ENCODE measurements at regions not wholly inside any gene's neighbourhood (a gene's known extent, or its start where the extent isn't known, plus 50 kb on each side); places are given as distances from the start of the nearest gene placed in this dataset.

- no peak for DNase-seq (ENCODE audit: low read depth)
- H3K4me3 ChIP-seq (ENCODE audit: low read depth, low read length): no peak overlapping the region
- TF ChIP-seq CTCF (conservative IDR thresholded peaks at IDR 0.05; ENCODE audit: low read depth, low read length): no peak
Observed at GRCh38 chrX:43493756-43494155, 162.3 kb upstream of the MAOA start.

DNA sequence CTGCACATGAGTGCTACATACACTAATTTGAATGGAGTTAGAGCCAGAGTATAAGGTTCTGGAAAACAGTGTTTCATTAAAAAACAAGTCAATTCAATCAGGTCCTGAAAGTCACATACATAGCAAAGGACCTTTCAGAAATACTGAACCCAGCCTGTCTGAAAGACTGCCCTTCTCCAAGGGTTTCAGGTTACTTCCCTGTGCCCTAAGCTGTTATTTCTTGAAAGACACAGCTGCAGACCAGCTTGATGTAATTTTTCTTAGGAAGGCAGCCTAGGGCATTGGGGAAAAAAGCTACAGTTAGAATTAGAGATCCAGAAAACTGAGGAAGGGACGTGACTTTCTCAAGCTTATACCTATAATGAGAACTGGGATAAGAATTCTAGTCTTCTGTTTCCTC, 155.9 kb upstream of the MAOA start:
- no peak overlapping the region for H3K4me3 ChIP-seq (ENCODE audit: low read depth, low read length)
- no peak for DNase-seq (ENCODE audit: low read depth)
- TF ChIP-seq CTCF (conservative IDR thresholded peaks at IDR 0.05; ENCODE audit: low read depth, low read length): no peak

- DNase-seq (ENCODE audit: low read depth): no peak
- no peak for TF ChIP-seq CTCF (conservative IDR thresholded peaks at IDR 0.05; ENCODE audit: low read depth, low read length)
- no peak overlapping the region for H3K4me3 ChIP-seq (ENCODE audit: low read depth, low read length)
Observed at GRCh38 chrX:43500996-43501694, 155.0 kb upstream of the MAOA start.

DNA sequence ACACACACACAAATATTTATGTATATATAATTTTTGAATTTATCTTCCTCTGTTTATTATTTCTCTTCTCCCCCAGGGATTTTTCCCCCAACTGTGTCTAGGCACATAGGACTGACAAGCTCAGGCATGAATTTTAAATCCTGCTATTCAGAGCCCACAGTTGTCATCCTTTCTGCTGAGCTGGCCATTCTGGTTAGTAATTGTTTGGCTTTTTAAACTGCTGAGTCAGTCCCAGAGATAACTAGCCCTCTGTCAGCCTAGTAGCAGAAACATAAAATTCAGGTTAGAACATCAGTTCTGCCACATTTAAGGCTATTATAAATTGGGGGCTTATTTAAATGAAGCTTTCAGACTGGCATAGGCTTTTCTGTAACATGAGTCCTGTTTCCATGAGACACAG, 151.7 kb upstream of the MAOA start:
- H3K4me3 ChIP-seq (ENCODE audit: low read depth, low read length): no peak overlapping the region
- no peak for TF ChIP-seq CTCF (conservative IDR thresholded peaks at IDR 0.05; ENCODE audit: low read depth, low read length)
- no peak for DNase-seq (ENCODE audit: low read depth)

DNA sequence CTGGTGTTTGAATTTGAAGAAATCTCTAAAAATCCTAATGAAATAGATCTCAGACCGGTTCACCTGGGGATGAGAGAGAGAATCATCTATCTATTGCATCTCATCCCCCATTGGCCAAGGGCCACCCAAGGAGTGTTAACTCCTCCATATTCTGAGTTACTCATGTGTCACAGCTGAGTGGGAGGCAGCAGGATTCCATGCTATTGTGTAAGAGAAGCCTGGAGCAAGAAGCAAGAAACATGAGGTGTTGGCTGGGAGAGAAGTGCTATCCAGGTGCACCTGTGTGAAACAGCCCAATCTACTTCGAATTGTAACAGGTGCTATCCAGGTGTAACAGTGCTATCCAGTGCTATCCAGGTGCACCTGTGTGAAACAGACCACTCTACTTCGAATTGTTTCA, 150.3 kb upstream of the MAOA start:
- TF ChIP-seq CTCF (conservative IDR thresholded peaks at IDR 0.05; ENCODE audit: low read depth, low read length): no peak

DNA sequence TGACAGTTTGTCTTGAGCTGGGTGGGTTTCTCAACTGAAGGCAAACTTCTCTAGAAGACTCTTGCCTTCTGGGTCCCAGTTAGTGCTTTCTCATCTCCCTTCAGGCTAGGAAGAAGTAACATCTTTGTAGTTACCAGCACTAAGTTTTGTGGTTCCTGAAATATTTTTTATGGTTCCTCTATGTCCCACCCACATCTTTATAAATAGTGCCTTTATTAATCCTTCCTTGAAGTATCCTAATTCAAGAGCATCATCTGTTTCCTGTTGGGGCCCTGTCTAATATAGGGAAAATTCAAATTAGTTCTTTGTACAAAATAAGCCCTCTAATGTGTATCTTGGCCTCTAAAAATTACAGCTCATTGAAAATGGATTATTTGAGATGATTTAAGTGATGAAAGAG, 147.4 kb upstream of the MAOA start:
- H3K4me3 ChIP-seq (ENCODE audit: low read depth, low read length): no peak overlapping the region
- TF ChIP-seq CTCF (conservative IDR thresholded peaks at IDR 0.05; ENCODE audit: low read depth, low read length): no peak
- no peak for DNase-seq (ENCODE audit: low read depth)

More for the DNA sequence above, 150.3 kb upstream of the MAOA start:
- peak; percentile 19 for DNase-seq (ENCODE audit: low read depth)
- H3K4me3 ChIP-seq (ENCODE audit: low read depth, low read length): no peak overlapping the region

DNA sequence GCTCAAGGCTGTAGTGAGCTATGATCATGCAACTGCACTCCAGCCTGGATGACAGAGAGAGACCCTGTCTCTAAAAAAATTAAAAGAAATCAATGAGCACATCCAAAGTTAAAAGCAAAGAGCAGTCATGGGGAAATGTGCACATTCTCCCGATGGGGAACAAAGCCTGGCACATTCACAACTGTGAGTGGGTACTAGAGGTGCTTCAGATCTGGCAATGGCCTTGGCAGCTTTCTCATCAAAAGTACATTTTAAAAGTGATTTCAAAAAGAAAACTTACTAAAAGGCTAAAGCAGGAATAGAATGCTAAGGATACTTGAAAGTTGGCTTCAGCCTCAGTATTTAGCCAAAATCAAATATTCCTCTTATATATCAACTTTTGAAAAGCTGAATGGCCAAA, 145.9 kb upstream of the MAOA start:
- no peak for TF ChIP-seq CTCF (conservative IDR thresholded peaks at IDR 0.05; ENCODE audit: low read depth, low read length)
- DNase-seq (ENCODE audit: low read depth): no peak
- no peak overlapping the region for H3K4me3 ChIP-seq (ENCODE audit: low read depth, low read length)

Measured in epithelial cell of proximal tubule (primary cell).